ENCODE measurements at regions not wholly inside any gene's neighbourhood (a gene's known extent, or its start where the extent isn't known, plus 50 kb on each side); places are given as distances from the start of the nearest gene placed in this dataset.

DNA sequence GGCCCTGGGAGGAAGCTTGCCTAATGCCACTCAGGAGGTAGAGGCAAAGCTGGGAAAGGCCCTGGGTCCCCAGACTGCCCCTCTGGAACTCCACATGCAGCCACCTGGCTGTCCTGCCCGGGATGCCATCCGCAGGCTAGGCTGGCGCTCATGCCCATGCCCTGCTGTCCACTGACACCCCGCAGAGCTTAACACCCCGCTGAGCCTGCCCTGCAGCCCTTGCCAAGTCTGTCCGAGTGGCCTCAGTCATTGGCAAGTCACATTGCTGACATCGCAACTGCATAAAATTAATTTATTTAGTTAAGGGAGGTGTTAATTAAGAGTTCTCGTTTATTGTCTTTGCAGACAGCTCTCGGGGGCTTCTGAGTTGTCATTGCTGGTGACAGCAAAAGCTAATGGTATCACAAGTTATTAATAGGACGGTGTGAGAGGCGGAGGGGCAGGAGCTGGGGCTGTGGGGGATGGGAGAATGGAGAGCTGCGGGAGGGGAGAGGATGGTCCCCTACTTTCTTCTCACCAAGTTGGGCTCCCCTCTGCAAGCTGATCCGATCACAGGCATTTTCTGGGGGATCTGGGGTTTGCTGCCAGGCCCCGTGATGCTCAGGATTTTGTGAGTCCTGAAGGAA lies 55.6 kb upstream of the PCBD1 start:
- WGBS, 2 donors = 79 to 84% methylated on average over 10 to 12 of the region's 14 CpGs
- intact Hi-C loops (cut with DNase I) = no loop called here

GRCh38 chr10:70950037-70950436 lies 61.7 kb upstream of the PCBD1 start:
- TF ChIP-seq, protein P1, sequence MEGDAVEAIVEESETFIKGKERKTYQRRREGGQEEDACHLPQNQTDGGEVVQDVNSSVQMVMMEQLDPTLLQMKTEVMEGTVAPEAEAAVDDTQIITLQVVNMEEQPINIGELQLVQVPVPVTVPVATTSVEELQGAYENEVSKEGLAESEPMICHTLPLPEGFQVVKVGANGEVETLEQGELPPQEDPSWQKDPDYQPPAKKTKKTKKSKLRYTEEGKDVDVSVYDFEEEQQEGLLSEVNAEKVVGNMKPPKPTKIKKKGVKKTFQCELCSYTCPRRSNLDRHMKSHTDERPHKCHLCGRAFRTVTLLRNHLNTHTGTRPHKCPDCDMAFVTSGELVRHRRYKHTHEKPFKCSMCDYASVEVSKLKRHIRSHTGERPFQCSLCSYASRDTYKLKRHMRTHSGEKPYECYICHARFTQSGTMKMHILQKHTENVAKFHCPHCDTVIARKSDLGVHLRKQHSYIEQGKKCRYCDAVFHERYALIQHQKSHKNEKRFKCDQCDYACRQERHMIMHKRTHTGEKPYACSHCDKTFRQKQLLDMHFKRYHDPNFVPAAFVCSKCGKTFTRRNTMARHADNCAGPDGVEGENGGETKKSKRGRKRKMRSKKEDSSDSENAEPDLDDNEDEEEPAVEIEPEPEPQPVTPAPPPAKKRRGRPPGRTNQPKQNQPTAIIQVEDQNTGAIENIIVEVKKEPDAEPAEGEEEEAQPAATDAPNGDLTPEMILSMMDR (IDR thresholded peaks at IDR 0.05) = no peak
- no peak for TF ChIP-seq POLR2A (IDR thresholded peaks at IDR 0.05)
- Histone ChIP-seq H3K27ac (no peak overlapping the region), H3K27me3 (peaks cover 0 to 6% (median 0%) of the 10 kb centered on the region in 4 donors), H3K9me3 (no peaks in the 10 kb centered on the region), H3K4me1 (no peaks in the 10 kb centered on the region), H3K4me3 (no peak overlapping the region), H3K36me3 (no peaks in the 10 kb centered on the region)
- intact Hi-C loops (cut with DNase I) = no loop called here
- no peak for DNase-seq
- whole genome bisulfite sequencing, 2 donors = 78 to 93% methylated on average over 2 to 4 of the region's 5 CpGs

More for the DNA sequence above, 55.6 kb upstream of the PCBD1 start:
- Histone ChIP-seq H3K4me1 (no peaks in the 10 kb centered on the region), H3K4me3 (no peak overlapping the region), H3K27ac (no peak overlapping the region), H3K9me3 (no peaks in the 10 kb centered on the region), H3K36me3 (no peaks in the 10 kb centered on the region), H3K27me3 (peaks cover 0 to 14% (median 0%) of the 10 kb centered on the region in 4 donors)
- no peak for DNase-seq
- TF ChIP-seq, protein P1 (IDR thresholded peaks at IDR 0.05) = no peak

DNA sequence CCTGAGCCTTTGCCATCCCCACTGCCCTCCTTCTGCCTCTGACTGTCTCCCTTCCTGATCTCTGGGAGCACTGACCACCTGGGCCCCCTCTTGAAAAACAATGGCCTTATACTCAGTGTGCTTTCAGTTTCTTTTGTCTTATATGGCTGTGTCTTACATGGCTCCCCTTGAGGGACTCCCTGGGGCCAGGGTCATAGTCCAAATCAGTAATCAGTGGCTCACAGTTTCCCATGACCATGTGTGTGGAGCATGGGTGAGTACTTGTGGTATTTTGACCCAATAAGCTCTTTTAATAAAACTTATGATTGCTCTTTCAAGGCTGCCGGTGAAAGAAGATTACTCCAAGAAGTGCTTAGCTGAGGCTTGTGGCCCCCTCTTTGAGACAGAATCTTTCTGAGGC lies 62.4 kb upstream of the PCBD1 start:
- no peaks in the 10 kb centered on the region for H3K4me1 ChIP-seq
- H3K27me3 ChIP-seq = no peaks in the 10 kb centered on the region
- intact Hi-C loops (cut with DNase I) = no loop called here
- no peaks in the 10 kb centered on the region for H3K36me3 ChIP-seq
- no peaks in the 10 kb centered on the region for H3K9me3 ChIP-seq
- DNase-seq = no peak
- no peak overlapping the region for H3K27ac ChIP-seq
- H3K4me3 ChIP-seq = no peak overlapping the region
- 70 to 100% methylated on average over 1 of the region's 1 CpG for WGBS, 2 donors
- no peak for TF ChIP-seq POLR2A (IDR thresholded peaks at IDR 0.05)
- TF ChIP-seq, protein P1 (IDR thresholded peaks at IDR 0.05) = no peak

GRCh38 chr10:70952401-70952800 lies 64.0 kb upstream of the PCBD1 start:
- no peaks in the 10 kb centered on the region for H3K9me3 ChIP-seq
- no peak for DNase-seq
- no peak overlapping the region for H3K4me3 ChIP-seq
- no peak overlapping the region for H3K27ac ChIP-seq
- H3K4me1 ChIP-seq = no peaks in the 10 kb centered on the region
- H3K36me3 ChIP-seq = no peaks in the 10 kb centered on the region
- intact Hi-C loops (cut with DNase I) = no loop called here
- H3K27me3 ChIP-seq = peaks cover 0 to 4% (median 0%) of the 10 kb centered on the region in 4 donors
- TF ChIP-seq, protein P1 (IDR thresholded peaks at IDR 0.05) = no peak
- TF ChIP-seq POLR2A (IDR thresholded peaks at IDR 0.05) = no peak
- WGBS, 2 donors = 50 to 75% methylated on average over 2 to 4 of the region's 4 CpGs

GRCh38 chr10:70952921-70953320 lies 64.6 kb upstream of the PCBD1 start:
- WGBS, 2 donors = 69 to 81% methylated on average over 5 of the region's 5 CpGs
- intact Hi-C loops (cut with DNase I) = no loop called here
- no peak overlapping the region for H3K4me3 ChIP-seq
- H3K36me3 ChIP-seq = no peaks in the 10 kb centered on the region
- H3K4me1 ChIP-seq = no peaks in the 10 kb centered on the region
- DNase-seq = no peak
- H3K27ac ChIP-seq = no peak overlapping the region
- H3K9me3 ChIP-seq = no peaks in the 10 kb centered on the region
- peaks cover 0 to 4% (median 0%) of the 10 kb centered on the region in 4 donors for H3K27me3 ChIP-seq
- no peak for TF ChIP-seq POLR2A (IDR thresholded peaks at IDR 0.05)
- TF ChIP-seq, protein P1 (IDR thresholded peaks at IDR 0.05) = no peak
